ENCODE measurements at regions not wholly inside any gene's neighbourhood (a gene's known extent, or its start where the extent isn't known, plus 50 kb on each side); places are given as distances from the start of the nearest gene placed in this dataset.

DNA sequence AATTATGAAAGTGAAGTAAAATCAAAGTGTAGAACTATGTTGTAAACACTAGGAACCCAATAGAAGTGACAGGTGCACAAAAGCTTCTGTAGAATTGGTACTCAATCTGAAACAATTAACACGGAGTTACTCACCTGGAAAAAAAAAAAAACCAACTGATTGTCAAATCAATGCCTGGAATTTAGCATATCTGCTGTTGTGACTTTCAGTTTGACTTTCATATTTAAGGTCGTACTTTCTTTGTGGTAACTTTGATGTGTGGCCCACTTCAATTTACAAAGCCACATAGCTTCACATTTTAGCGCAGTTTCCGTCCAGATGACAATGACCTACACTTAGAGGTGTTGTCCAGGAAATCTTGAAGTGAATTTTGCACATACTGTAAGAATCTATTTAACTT lies 1124.9 kb downstream of the STIM2 start:
- H3K36me3 ChIP-seq = no peaks in the 10 kb centered on the region
- H3K4me1 ChIP-seq = no peaks in the 10 kb centered on the region
- no peaks in the 10 kb centered on the region for H3K9me3 ChIP-seq
- 65 to 72% methylated on average over 4 of the region's 4 CpGs for WGBS, 2 donors
- H3K4me3 ChIP-seq = no peak overlapping the region
- TF ChIP-seq, protein P1, sequence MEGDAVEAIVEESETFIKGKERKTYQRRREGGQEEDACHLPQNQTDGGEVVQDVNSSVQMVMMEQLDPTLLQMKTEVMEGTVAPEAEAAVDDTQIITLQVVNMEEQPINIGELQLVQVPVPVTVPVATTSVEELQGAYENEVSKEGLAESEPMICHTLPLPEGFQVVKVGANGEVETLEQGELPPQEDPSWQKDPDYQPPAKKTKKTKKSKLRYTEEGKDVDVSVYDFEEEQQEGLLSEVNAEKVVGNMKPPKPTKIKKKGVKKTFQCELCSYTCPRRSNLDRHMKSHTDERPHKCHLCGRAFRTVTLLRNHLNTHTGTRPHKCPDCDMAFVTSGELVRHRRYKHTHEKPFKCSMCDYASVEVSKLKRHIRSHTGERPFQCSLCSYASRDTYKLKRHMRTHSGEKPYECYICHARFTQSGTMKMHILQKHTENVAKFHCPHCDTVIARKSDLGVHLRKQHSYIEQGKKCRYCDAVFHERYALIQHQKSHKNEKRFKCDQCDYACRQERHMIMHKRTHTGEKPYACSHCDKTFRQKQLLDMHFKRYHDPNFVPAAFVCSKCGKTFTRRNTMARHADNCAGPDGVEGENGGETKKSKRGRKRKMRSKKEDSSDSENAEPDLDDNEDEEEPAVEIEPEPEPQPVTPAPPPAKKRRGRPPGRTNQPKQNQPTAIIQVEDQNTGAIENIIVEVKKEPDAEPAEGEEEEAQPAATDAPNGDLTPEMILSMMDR (IDR thresholded peaks at IDR 0.05) = no peak
- TF ChIP-seq POLR2A (IDR thresholded peaks at IDR 0.05) = no peak
- DNase-seq = no peak
- no peaks in the 10 kb centered on the region for H3K27me3 ChIP-seq
- H3K27ac ChIP-seq = no peak overlapping the region
- intact Hi-C loops (cut with DNase I) = no loop called here

DNA sequence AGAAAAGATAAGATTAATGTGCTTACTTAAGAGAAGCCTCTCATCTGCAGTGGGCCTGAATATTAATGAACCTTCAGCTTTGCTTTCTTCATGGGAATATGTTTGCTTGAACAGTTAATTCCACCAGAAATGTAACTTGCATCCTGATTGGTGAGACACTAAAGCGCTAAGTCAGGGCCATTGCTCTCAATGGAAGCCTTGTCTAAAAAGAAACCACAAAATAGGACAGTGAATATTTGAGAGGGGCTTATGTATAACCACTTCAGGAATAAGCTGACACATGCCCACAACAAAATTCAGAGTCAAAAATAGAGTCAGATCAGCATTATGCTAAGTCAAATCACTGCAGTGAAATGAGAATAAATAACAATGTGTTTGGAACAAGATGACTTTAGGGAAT lies 1125.8 kb downstream of the STIM2 start:
- H3K36me3 ChIP-seq = no peaks in the 10 kb centered on the region
- H3K27me3 ChIP-seq = no peaks in the 10 kb centered on the region
- WGBS, 2 donors = 68 to 69% methylated on average over 1 of the region's 1 CpG
- H3K27ac ChIP-seq = no peak overlapping the region
- H3K4me3 ChIP-seq = no peak overlapping the region
- H3K4me1 ChIP-seq = no peaks in the 10 kb centered on the region
- no peak for TF ChIP-seq POLR2A (IDR thresholded peaks at IDR 0.05)
- TF ChIP-seq, protein P1 (IDR thresholded peaks at IDR 0.05) = no peak
- intact Hi-C loops (cut with DNase I) = no loop called here
- no peak for DNase-seq
- H3K9me3 ChIP-seq = no peaks in the 10 kb centered on the region

DNA sequence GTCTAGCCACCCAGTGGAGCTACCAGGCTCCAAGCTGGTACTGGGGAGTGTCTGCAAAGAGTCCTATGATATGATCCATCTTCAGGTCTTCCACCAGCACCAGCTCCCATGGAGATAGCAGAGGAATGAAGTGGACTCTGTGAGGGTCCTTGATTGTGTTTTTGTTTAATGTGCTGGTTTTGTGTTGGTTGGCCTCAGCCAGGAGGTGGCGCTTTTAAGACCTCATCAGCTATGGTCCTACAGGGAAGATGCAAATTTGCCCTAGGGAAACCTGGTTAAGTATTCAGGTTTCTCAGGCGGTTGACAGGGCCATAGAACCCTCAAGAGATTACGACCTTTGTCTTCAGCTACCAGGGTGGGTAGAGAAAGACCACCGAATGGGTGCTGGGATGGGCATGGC lies 1141.1 kb downstream of the STIM2 start:
- H3K27ac ChIP-seq = no peak overlapping the region
- 96% methylated on average over 4 of the region's 4 CpGs; no CpG with 5 or more reads in 1 of the 2 donors for WGBS, 2 donors
- H3K4me3 ChIP-seq = no peak overlapping the region
- H3K27me3 ChIP-seq = no peaks in the 10 kb centered on the region
- intact Hi-C loops (cut with DNase I) = no loop called here
- peaks cover 0 to 5% (median 0%) of the 10 kb centered on the region in 3 donors for H3K9me3 ChIP-seq
- no peak for TF ChIP-seq POLR2A (IDR thresholded peaks at IDR 0.05)
- TF ChIP-seq, protein P1 (IDR thresholded peaks at IDR 0.05) = no peak
- no peaks in the 10 kb centered on the region for H3K36me3 ChIP-seq
- no peaks in the 10 kb centered on the region for H3K4me1 ChIP-seq
- DNase-seq = no peak

DNA sequence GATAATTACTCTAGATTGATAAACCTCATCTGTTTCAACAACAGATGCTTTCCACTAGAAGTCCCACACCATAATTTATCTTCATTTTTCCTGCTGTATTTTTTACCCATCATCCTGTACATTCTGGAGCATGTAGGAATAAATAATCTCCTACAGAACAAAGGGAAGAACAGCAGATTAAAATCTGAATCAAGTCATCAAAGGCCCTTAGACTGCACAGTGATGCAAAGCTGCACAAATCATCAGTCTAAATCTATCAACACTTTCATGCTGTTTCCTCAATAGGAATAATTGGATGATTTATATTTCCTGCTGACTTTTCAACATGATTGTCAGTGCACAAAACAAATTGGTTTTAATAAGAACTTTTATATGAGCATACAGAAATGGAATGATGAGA lies 1143.9 kb downstream of the STIM2 start:
- H3K36me3 ChIP-seq = no peaks in the 10 kb centered on the region
- DNase-seq = no peak
- no peak overlapping the region for H3K4me3 ChIP-seq
- no peaks in the 10 kb centered on the region for H3K4me1 ChIP-seq
- TF ChIP-seq POLR2A (IDR thresholded peaks at IDR 0.05) = no peak
- TF ChIP-seq, protein P1 (IDR thresholded peaks at IDR 0.05) = no peak
- intact Hi-C loops (cut with DNase I) = no loop called here
- H3K27me3 ChIP-seq = no peaks in the 10 kb centered on the region
- peaks cover 0 to 5% (median 0%) of the 10 kb centered on the region in 3 donors for H3K9me3 ChIP-seq
- H3K27ac ChIP-seq = no peak overlapping the region

DNA sequence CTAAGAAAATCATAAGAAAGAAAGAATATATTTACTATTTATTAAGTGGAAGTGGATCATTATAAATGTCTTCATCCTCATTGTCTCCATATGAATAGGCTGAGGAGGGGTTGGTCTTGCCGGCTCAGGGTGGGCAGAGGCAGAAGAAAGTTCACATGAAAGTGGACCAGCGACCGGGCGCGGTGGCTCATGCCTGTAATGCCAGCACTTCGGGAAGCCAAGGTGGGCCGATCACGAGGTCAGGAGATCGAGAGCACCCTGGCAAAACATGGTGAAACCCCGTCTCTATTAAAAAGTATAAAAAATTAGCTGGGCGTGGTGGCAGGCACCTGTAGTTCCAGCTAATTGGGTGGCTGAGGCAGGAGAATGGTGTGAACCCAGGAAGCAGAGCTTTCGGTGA lies 1145.4 kb downstream of the STIM2 start:
- TF ChIP-seq, protein P1 (IDR thresholded peaks at IDR 0.05) = no peak
- no peak for TF ChIP-seq POLR2A (IDR thresholded peaks at IDR 0.05)
- H3K4me1 ChIP-seq = no peaks in the 10 kb centered on the region
- H3K9me3 ChIP-seq = peaks cover 0 to 5% (median 0%) of the 10 kb centered on the region in 3 donors
- no peak overlapping the region for H3K27ac ChIP-seq
- no peak for DNase-seq
- H3K27me3 ChIP-seq = no peaks in the 10 kb centered on the region
- WGBS, 2 donors = 92 to 93% methylated on average over 3 to 12 of the region's 12 CpGs
- no peak overlapping the region for H3K4me3 ChIP-seq
- no peaks in the 10 kb centered on the region for H3K36me3 ChIP-seq
- intact Hi-C loops (cut with DNase I) = no loop called here
